H4 (cell line): ENCODE measurements at regions not wholly inside any gene's neighbourhood (a gene's known extent, or its start where the extent isn't known, plus 50 kb on each side); places are given as distances from the start of the nearest gene placed in this dataset.

Source experiments
- DNase-seq: peaks from one replicate; pipeline ENCODE4 v3.0.0-alpha.2; 2015; ENCODE audit warnings: low spot score

- DNase-seq: no peak
Measured at GRCh38 chr7:128167791-128168666, 73.0 kb upstream of the LEP start.

- DNase-seq: no peak
Measured at GRCh38 chr7:128168667-128169210, 72.3 kb upstream of the LEP start.

GRCh38 chr7:128170461-128170860, 70.6 kb upstream of the LEP start:
- DNase-seq: no peak

- no peak for DNase-seq
Measured at GRCh38 chr7:128171342-128171918, 69.6 kb upstream of the LEP start.

- DNase-seq: no peak
Measured at GRCh38 chr7:128172151-128172550, 68.9 kb upstream of the LEP start.

GRCh38 chr7:128172963-128173362, 68.1 kb upstream of the LEP start:
- no peak for DNase-seq

DNA sequence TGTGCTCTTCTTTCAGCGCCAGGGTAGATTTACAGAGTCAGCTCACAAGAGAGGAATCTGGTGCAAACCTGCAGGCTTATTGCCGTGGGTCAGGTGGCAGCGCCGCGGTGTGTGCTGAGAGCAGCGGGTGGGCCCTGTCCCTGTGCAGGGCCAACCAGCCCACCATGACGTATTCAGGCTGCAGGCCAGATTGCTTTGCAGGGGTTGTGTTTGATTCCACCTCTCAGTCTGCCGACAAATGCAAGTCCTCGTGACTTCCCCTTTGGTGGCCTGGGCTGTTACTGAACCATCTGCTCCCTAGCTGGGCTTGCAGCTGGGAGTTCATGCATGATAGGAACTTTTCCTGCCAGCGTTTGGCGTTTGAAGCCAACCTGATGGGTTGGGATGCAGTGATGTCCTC, 66.7 kb upstream of the LEP start:
- DNase-seq: no peak

GRCh38 chr7:128176696-128177095, 64.4 kb upstream of the LEP start:
- DNase-seq: no peak

DNA sequence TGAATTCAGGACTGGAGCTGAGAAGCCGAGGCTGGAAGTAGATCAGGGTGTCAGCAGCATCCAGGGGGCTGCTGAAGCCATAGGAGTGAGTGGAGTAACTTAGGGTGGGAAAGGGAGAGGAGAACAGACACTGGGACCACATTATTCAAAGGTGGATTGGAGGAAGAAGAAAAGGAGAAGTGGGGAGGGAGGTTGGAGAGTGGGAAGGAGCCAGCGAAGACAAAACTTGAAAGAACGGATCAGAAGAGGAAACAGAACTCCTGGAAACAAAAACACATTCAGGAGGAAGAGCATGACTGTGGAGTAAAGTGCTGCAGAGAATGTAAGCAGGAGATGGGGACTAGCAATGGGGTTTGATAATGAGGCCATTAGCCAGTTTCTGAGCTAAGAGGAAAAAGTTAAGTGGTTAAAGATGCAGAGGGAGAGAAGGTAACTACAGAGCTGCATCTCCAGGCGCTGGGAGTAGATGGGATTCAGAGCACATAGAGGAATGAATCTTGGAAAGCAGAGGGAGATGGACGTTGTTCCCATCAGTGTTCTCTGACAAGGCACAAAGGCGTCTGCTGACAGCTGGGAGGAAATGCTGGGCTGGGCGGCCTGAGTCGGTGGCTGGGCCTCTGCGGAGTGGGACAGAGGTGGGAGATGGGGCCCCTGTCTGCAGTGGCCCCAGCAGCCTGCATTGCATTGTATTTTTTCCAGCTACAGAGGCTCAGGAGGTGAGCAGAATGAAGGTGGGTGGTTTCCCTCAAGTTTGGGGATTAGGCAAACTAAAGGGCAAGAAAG, 63.1 kb upstream of the LEP start:
- no peak for DNase-seq

DNA sequence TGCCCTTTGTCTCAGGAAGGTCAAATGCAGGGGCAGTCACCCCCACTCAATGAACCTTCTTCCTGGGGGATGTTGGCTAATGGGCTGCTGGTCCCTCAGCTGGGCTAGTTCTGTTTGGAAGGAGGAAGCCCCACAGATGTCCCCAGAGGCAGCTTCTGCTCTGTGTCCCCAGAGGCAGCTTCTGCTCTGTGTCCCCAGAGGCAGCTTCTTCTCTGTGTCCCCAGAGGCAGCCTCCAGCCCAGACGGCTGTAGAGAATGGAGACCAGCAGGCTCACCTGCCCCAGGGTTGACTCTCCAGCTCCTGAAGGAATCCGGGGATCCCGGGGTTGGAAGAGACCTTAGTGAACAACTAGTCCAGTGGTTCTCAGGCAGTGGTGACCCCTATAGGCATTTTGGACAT, 62.5 kb upstream of the LEP start:
- DNase-seq: no peak

DNA sequence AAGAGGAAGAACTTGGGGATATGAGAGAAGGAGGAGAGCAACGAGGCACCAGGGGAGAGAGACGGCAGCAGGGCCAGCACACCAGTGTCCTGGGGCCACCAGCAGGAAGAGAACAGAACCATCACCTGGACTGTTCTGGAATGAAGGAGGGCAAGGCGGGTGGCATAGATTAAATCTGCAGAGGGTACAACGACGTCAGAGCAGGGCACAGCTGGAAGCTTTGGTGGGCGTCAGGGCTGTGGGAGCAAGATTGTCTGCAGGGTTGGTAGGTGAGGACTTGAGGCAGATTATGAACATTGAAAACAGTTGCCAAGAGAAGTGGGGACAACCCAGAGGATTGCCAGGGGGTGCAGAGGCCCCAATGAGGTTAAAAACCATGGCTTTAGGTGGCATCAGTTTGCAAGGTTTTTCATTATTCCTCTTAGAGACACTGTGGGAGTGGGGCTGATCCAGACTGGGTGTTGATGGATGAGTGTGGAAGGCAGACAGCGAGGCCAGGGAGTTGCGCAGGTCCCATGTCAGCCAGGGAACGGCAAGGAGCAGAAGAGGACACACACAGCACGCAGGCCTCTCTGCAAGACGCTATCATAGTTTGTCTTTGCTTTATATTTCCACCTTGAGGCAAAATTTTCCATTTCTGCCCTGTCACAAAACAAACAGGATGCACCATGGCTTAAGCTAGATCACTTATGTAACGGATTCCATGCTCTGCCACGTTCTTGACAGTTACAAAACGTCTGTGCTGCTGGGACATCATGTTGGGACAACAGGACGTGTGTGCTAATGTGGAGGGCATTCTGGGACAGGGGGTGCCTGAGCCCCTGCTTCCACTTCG, 52.5 kb upstream of the LEP start:
- DNase-seq: no peak

- no peak for DNase-seq
Measured at GRCh38 chr7:128189231-128189930, 51.7 kb upstream of the LEP start.

- DNase-seq: no peak
Measured at GRCh38 chr7:128190051-128190647, 50.9 kb upstream of the LEP start.

- DNase-seq: no peak
Measured at GRCh38 chr7:128191136-128191844, 49.8 kb upstream of the LEP start.
